HFFc6 (cell line): ENCODE measurements at regions not wholly inside any gene's neighbourhood (a gene's known extent, or its start where the extent isn't known, plus 50 kb on each side); places are given as distances from the start of the nearest gene placed in this dataset.
A peak's percentile ranks its signal among the peaks of the same experiment; 100 is the strongest.

Source experiments
- DNase-seq: peaks from one replicate; pipeline ENCODE4 v3.0.0-alpha.2; 2018
- H3K27ac Mint-ChIP-seq: 2 replicates; pipeline ENCODE4 v1.8.0; 2020; ENCODE audit warnings: mild to moderate bottlenecking, mixed read lengths
- H3K27me3 Mint-ChIP-seq: 2 replicates; pipeline ENCODE4 v1.8.0; 2021; ENCODE audit warnings: mild to moderate bottlenecking, moderate library complexity, mixed read lengths; ENCODE audit not compliant: insufficient read depth
- H3K36me3 Mint-ChIP-seq: 2 replicates; pipeline ENCODE4 v1.8.0; 2021; ENCODE audit warnings: low read depth, mixed read lengths
- H3K4me1 Mint-ChIP-seq: 2 replicates; pipeline ENCODE4 v1.8.0; 2020; ENCODE audit warnings: low read depth, mixed read lengths
- H3K4me3 Mint-ChIP-seq: 2 replicates; pipeline ENCODE4 v1.8.0; 2020; ENCODE audit warnings: mild to moderate bottlenecking, moderate library complexity, mixed read lengths
- H3K9me3 Mint-ChIP-seq: 2 replicates; pipeline ENCODE4 v1.8.0; 2020; ENCODE audit warnings: mild to moderate bottlenecking, mixed read lengths
- TF ChIP-seq, protein P1 (sequence below): fragments of 200-600 bp; sonication (generic); IDR thresholded peaks from 2 replicates; pipeline ENCODE4 v1.5.0; 2021; ENCODE audit warnings: antibody characterized with exemption, mild to moderate bottlenecking

- Mint-ChIP-seq H3K27me3 (no peaks in the 10 kb centered on the region; the same call in 1 of the 2 replicates), H3K9me3 (no peaks in the 10 kb centered on the region), H3K4me1 (peaks cover 22% of the 10 kb centered on the region), H3K4me3 (no peak overlapping the region), H3K27ac (no peak overlapping the region), H3K36me3 (no peaks in the 10 kb centered on the region)
- DNase-seq = no peak
- TF ChIP-seq, protein P1, sequence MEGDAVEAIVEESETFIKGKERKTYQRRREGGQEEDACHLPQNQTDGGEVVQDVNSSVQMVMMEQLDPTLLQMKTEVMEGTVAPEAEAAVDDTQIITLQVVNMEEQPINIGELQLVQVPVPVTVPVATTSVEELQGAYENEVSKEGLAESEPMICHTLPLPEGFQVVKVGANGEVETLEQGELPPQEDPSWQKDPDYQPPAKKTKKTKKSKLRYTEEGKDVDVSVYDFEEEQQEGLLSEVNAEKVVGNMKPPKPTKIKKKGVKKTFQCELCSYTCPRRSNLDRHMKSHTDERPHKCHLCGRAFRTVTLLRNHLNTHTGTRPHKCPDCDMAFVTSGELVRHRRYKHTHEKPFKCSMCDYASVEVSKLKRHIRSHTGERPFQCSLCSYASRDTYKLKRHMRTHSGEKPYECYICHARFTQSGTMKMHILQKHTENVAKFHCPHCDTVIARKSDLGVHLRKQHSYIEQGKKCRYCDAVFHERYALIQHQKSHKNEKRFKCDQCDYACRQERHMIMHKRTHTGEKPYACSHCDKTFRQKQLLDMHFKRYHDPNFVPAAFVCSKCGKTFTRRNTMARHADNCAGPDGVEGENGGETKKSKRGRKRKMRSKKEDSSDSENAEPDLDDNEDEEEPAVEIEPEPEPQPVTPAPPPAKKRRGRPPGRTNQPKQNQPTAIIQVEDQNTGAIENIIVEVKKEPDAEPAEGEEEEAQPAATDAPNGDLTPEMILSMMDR = no peak
Observed at GRCh38 chr4:78666830-78667258, 109.3 kb upstream of the BMP2K start.

DNA sequence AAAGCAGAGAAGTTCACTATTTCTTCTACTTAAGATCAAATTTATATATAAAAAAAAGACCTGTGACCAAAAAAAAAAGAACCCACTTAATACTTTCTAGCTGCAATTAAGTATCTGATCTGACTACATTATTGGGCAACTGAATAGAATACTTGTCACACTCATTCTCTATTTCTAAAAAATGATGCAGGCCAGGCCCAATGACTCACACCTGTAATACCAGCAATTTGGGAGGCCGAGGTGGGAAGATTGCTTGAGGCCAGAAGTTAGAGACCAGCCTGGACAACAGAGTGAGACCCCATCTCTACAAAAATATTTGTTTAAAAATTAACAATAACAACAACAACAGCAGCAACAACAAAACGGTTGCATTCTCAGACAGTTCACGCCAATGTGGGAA is 108.8 kb upstream of the BMP2K start:
- no peak overlapping the region for H3K4me3 Mint-ChIP-seq
- H3K36me3 Mint-ChIP-seq = no peaks in the 10 kb centered on the region
- no peak for DNase-seq
- H3K27me3 Mint-ChIP-seq = no peaks in the 10 kb centered on the region; the same call in 1 of the 2 replicates
- no peak overlapping the region for H3K27ac Mint-ChIP-seq
- TF ChIP-seq, protein P1 = no peak
- H3K9me3 Mint-ChIP-seq = no peaks in the 10 kb centered on the region
- H3K4me1 Mint-ChIP-seq = peaks cover 17% of the 10 kb centered on the region

DNA sequence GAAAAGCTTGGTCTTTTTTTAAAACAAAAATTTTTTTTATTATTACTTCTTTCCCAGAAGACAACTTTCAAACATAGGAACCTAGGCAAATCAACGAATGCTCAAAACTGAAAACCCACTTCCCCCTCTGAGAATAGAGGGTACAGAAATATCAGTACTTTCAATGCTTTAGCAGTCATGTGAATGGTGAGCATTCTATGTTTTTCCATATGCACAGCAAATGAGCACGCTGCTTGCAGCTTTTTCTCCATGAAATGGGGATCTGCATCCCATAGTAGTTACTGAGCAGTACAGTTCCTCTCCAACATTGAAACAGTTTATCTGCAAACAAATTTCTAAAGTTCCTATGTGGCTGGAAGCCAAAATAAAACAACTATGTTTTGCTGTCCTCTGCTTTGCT is 108.4 kb upstream of the BMP2K start:
- H3K27ac Mint-ChIP-seq = no peak overlapping the region
- no peaks in the 10 kb centered on the region for H3K9me3 Mint-ChIP-seq
- no peak for DNase-seq
- H3K36me3 Mint-ChIP-seq = no peaks in the 10 kb centered on the region
- H3K4me1 Mint-ChIP-seq = peaks cover 13% of the 10 kb centered on the region
- H3K4me3 Mint-ChIP-seq = no peak overlapping the region
- TF ChIP-seq, protein P1 = no peak
- H3K27me3 Mint-ChIP-seq = no peaks in the 10 kb centered on the region; the same call in 1 of the 2 replicates

DNA sequence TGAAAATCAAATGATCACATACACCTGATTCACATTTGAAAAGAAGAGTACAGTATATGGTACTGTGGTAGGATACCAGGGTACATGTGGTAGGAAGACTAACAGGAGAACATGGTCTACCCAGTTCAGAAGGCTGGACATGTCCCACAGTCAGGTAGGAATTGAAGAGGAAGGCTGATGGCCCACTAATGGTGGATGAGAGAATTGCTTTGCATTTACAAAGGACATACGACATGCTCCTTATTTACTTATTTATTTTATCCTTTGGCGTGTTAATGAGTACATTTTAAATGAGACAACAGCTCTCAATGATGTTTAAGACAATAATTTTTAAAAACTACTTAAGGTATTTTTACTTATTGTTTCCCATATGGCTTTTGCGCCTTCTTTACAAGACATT is 106.7 kb upstream of the BMP2K start:
- no peaks in the 10 kb centered on the region; the same call in 1 of the 2 replicates for H3K27me3 Mint-ChIP-seq
- H3K9me3 Mint-ChIP-seq = no peaks in the 10 kb centered on the region
- H3K4me1 Mint-ChIP-seq = peaks cover 10% of the 10 kb centered on the region
- H3K4me3 Mint-ChIP-seq = no peak overlapping the region
- no peaks in the 10 kb centered on the region for H3K36me3 Mint-ChIP-seq
- H3K27ac Mint-ChIP-seq = no peak overlapping the region
- TF ChIP-seq, protein P1 = peak; percentile 48; the same call in 1 of the 2 replicates
- DNase-seq = no peak

- TF ChIP-seq, protein P1 = no peak
- no peaks in the 10 kb centered on the region for H3K36me3 Mint-ChIP-seq
- no peaks in the 10 kb centered on the region for H3K9me3 Mint-ChIP-seq
- peaks cover 4% of the 10 kb centered on the region for H3K4me1 Mint-ChIP-seq
- no peak overlapping the region for H3K4me3 Mint-ChIP-seq
- H3K27me3 Mint-ChIP-seq = no peaks in the 10 kb centered on the region; the same call in 1 of the 2 replicates
- DNase-seq = no peak
- no peak overlapping the region for H3K27ac Mint-ChIP-seq
Observed at GRCh38 chr4:78671903-78672815, 104.0 kb upstream of the BMP2K start.
